ENCODE measurements at regions not wholly inside any gene's neighbourhood (a gene's known extent, or its start where the extent isn't known, plus 50 kb on each side); places are given as distances from the start of the nearest gene placed in this dataset.

DNA sequence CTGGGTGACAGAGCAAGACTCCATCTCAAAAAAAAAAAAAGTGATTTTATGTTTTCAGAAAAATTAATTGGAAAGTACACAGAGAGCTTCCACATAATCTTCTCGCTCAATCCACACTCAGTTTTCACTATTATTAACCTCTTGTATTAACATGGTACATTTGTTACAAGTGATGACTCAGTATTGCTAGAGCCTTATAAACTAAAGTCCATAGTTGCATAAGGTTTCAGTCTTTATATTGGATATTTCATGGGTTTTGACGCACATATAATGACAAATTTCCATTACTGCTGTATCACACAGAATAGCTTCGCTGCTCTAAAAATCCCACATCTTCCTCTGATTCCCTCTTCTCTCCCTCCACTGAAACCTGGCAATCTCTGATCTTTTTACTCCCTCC lies 603.5 kb downstream of the XIRP2 start:
- Histone ChIP-seq H3K27me3 (ENCODE audit: control insufficient read depth in 4 of 4, insufficient read depth in 4 of 4, low read length in 3 of 4) (peaks cover 0 to 3% (median 0%) of the 10 kb centered on the region in 4 donors), H3K4me1 (ENCODE audit: control insufficient read depth in 4 of 4, insufficient read depth in 4 of 4, low read length in 3 of 4) (no peaks in the 10 kb centered on the region), H3K36me3 (ENCODE audit: control insufficient read depth in 4 of 4, insufficient read depth in 3 of 4, low read depth in 1 of 4, low read length in 3 of 4) (no peaks in the 10 kb centered on the region), H3K27ac (ENCODE audit: low read depth in 1 of 2, low read length in 2 of 2) (no peak overlapping the region), H3K9ac (ENCODE audit: low read depth in 1 of 2, low read length in 2 of 2) (no peak overlapping the region), H3K9me3 (ENCODE audit: control insufficient read depth in 4 of 4, low read length in 3 of 4) (no peaks in the 10 kb centered on the region), H3K4me3 (ENCODE audit: low read depth in 1 of 3, low read length in 3 of 3) (no peak overlapping the region)
- TF ChIP-seq FOXA1 (IDR thresholded peaks at IDR 0.05) (no peak), RXRA (IDR thresholded peaks at IDR 0.05) (no peak), HNF4A (conservative IDR thresholded peaks at IDR 0.05) (no peak), FOXA2 (IDR thresholded peaks at IDR 0.05) (no peak), TAF1 (conservative IDR thresholded peaks at IDR 0.05) (no peak), GABPA (IDR thresholded peaks at IDR 0.05 in 1 of 2, conservative IDR thresholded peaks at IDR 0.05 in 1 of 2) (no peak), SP1 (IDR thresholded peaks at IDR 0.05) (no peak), NR2F2 (IDR thresholded peaks at IDR 0.05) (no peak), YY1 (IDR thresholded peaks at IDR 0.05) (no peak), HNF4G (IDR thresholded peaks at IDR 0.05) (no peak), JUND (IDR thresholded peaks at IDR 0.05) (no peak), EGR1 (IDR thresholded peaks at IDR 0.05; ENCODE audit: low read depth in 2 of 2) (no peak), RAD21 (IDR thresholded peaks at IDR 0.05) (no peak)
- TF ChIP-seq, protein P1, sequence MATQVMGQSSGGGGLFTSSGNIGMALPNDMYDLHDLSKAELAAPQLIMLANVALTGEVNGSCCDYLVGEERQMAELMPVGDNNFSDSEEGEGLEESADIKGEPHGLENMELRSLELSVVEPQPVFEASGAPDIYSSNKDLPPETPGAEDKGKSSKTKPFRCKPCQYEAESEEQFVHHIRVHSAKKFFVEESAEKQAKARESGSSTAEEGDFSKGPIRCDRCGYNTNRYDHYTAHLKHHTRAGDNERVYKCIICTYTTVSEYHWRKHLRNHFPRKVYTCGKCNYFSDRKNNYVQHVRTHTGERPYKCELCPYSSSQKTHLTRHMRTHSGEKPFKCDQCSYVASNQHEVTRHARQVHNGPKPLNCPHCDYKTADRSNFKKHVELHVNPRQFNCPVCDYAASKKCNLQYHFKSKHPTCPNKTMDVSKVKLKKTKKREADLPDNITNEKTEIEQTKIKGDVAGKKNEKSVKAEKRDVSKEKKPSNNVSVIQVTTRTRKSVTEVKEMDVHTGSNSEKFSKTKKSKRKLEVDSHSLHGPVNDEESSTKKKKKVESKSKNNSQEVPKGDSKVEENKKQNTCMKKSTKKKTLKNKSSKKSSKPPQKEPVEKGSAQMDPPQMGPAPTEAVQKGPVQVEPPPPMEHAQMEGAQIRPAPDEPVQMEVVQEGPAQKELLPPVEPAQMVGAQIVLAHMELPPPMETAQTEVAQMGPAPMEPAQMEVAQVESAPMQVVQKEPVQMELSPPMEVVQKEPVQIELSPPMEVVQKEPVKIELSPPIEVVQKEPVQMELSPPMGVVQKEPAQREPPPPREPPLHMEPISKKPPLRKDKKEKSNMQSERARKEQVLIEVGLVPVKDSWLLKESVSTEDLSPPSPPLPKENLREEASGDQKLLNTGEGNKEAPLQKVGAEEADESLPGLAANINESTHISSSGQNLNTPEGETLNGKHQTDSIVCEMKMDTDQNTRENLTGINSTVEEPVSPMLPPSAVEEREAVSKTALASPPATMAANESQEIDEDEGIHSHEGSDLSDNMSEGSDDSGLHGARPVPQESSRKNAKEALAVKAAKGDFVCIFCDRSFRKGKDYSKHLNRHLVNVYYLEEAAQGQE (IDR thresholded peaks at IDR 0.05), result no peak
- TF ChIP-seq, protein P2, sequence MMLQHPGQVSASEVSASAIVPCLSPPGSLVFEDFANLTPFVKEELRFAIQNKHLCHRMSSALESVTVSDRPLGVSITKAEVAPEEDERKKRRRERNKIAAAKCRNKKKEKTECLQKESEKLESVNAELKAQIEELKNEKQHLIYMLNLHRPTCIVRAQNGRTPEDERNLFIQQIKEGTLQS (IDR thresholded peaks at IDR 0.05), result no peak
- TF ChIP-seq, protein P3, sequence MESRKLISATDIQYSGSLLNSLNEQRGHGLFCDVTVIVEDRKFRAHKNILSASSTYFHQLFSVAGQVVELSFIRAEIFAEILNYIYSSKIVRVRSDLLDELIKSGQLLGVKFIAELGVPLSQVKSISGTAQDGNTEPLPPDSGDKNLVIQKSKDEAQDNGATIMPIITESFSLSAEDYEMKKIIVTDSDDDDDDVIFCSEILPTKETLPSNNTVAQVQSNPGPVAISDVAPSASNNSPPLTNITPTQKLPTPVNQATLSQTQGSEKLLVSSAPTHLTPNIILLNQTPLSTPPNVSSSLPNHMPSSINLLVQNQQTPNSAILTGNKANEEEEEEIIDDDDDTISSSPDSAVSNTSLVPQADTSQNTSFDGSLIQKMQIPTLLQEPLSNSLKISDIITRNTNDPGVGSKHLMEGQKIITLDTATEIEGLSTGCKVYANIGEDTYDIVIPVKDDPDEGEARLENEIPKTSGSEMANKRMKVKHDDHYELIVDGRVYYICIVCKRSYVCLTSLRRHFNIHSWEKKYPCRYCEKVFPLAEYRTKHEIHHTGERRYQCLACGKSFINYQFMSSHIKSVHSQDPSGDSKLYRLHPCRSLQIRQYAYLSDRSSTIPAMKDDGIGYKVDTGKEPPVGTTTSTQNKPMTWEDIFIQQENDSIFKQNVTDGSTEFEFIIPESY (IDR thresholded peaks at IDR 0.05), result no peak
- TF ChIP-seq, protein P4, sequence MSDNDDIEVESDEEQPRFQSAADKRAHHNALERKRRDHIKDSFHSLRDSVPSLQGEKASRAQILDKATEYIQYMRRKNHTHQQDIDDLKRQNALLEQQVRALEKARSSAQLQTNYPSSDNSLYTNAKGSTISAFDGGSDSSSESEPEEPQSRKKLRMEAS (IDR thresholded peaks at IDR 0.05), result no peak
- TF ChIP-seq, protein P5, sequence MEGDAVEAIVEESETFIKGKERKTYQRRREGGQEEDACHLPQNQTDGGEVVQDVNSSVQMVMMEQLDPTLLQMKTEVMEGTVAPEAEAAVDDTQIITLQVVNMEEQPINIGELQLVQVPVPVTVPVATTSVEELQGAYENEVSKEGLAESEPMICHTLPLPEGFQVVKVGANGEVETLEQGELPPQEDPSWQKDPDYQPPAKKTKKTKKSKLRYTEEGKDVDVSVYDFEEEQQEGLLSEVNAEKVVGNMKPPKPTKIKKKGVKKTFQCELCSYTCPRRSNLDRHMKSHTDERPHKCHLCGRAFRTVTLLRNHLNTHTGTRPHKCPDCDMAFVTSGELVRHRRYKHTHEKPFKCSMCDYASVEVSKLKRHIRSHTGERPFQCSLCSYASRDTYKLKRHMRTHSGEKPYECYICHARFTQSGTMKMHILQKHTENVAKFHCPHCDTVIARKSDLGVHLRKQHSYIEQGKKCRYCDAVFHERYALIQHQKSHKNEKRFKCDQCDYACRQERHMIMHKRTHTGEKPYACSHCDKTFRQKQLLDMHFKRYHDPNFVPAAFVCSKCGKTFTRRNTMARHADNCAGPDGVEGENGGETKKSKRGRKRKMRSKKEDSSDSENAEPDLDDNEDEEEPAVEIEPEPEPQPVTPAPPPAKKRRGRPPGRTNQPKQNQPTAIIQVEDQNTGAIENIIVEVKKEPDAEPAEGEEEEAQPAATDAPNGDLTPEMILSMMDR (IDR thresholded peaks at IDR 0.05; ENCODE audit: low read depth, low read length, missing input control), result no peak
- WGBS, result 96% methylated on average over 3 of the region's 3 CpGs
- no peak for DNase-seq (ENCODE audit: low spot score)
